H1 (cell line): ENCODE measurements at regions not wholly inside any gene's neighbourhood (a gene's known extent, or its start where the extent isn't known, plus 50 kb on each side); places are given as distances from the start of the nearest gene placed in this dataset.

Source experiments
- CTCF ChIA-PET: fragments of 300-600 bp; sonication (Branson Sonifier 250); formaldehyde crosslinking; loops from one replicate; lab custom pipeline; 2021; ENCODE audit not compliant: partially characterized antibody; lab: Charles Lee
- POLR2A ChIA-PET: fragments of 300-600 bp; sonication (Branson Sonifier 250); formaldehyde crosslinking; loops from one replicate; lab custom pipeline; 2021; ENCODE audit warnings: inconsistent platforms; ENCODE audit not compliant: partially characterized antibody; lab: Charles Lee
- DNase-seq, 2 experiments: peaks; one replicate each; pipeline versions ENCODE4 v3.0.0 to v3.0.0-alpha.2; 2010 to 2022; ENCODE audit warnings: low spot score in 2 of 2, low read depth in 1 of 2, mixed read lengths in 1 of 2
- FAIRE-seq: peaks from 2 replicates; lab custom pipeline; 2011; peaks lifted over from hg19 to GRCh38; lab: Jason Lieb, UNC
- H2AFZ ChIP-seq: 2 replicates; pipeline ENCODE4 v1.8.1; 2012; ENCODE audit warnings: low read length, inconsistent platforms
- H2AK5ac ChIP-seq: 2 replicates; pipeline ENCODE4 v1.6.1; 2013; ENCODE audit warnings: low read depth, low read length
- H2BK120ac ChIP-seq: replicated peaks from 2 replicates; pipeline ENCODE3; 2013; ENCODE audit warnings: low read depth, low read length, inconsistent platforms
- H2BK12ac ChIP-seq: 2 replicates; pipeline ENCODE4 v1.6.1; 2013; ENCODE audit warnings: low read depth, low read length
- H2BK15ac ChIP-seq: 2 replicates; pipeline ENCODE4 v1.6.1; 2013; ENCODE audit warnings: low read length
- H2BK20ac ChIP-seq: 2 replicates; pipeline ENCODE4 v1.6.1; 2013; ENCODE audit warnings: low read length
- H2BK5ac ChIP-seq: 2 replicates; pipeline ENCODE4 v1.6.1; 2013; ENCODE audit warnings: low read depth, low read length
- H3K14ac ChIP-seq: 2 replicates; pipeline ENCODE4 v1.6.1; 2013; ENCODE audit warnings: inconsistent platforms; ENCODE audit not compliant: insufficient read length
- H3K18ac ChIP-seq: 2 replicates; pipeline ENCODE4 v1.6.1; 2013; ENCODE audit warnings: low read length; ENCODE audit errors: extremely low read depth
- H3K23ac ChIP-seq: 2 replicates; pipeline ENCODE4 v1.6.1; 2013; ENCODE audit warnings: inconsistent platforms; ENCODE audit not compliant: insufficient read length
- H3K23me2 ChIP-seq: 2 replicates; pipeline ENCODE4 v1.6.1; 2013; ENCODE audit warnings: low read depth, low read length
- H3K27ac ChIP-seq: 2 replicates; pipeline ENCODE4 v1.6.1; 2011; ENCODE audit warnings: low read depth, low read length, inconsistent platforms
- H3K27me3 ChIP-seq, 4 experiments: replicated peaks in 1 of 4; 1 replicate in 1 of 4; 2 replicates in 3 of 4; pipeline versions ENCODE4 v1.6.1 to v1.8.1; 2011 to 2013; ENCODE audit warnings: low read length in 3 of 4, mild to moderate bottlenecking in 3 of 4, inconsistent platforms in 2 of 4, mixed read lengths in 2 of 4, moderate library complexity in 1 of 4; ENCODE audit not compliant: control insufficient read depth in 3 of 4, insufficient read depth in 3 of 4; ENCODE audit errors: extremely low read depth in 1 of 4
- H3K36me3 ChIP-seq, 4 experiments: 2 replicates each; pipeline versions ENCODE4 v1.6.1 to v1.8.1; 2011 to 2013; ENCODE audit warnings: mild to moderate bottlenecking in 4 of 4, low read length in 3 of 4, moderate library complexity in 2 of 4, control low read depth in 1 of 4, inconsistent platforms in 1 of 4; ENCODE audit not compliant: insufficient read depth in 4 of 4, control insufficient read depth in 2 of 4
- H3K4ac ChIP-seq: replicated peaks from 2 replicates; pipeline ENCODE3; 2013; ENCODE audit warnings: low read length, low read depth, mixed read lengths, inconsistent platforms; ENCODE audit not compliant: insufficient read length
- H3K4me1 ChIP-seq, 4 experiments: replicated peaks in 1 of 4; 1 replicate in 1 of 4; 2 replicates in 3 of 4; pipeline versions ENCODE4 v1.6.1 to v1.8.1; 2011 to 2013; ENCODE audit warnings: low read length in 3 of 4, inconsistent platforms in 2 of 4, mixed read lengths in 1 of 4; ENCODE audit not compliant: insufficient read depth in 4 of 4, control insufficient read depth in 3 of 4
- H3K4me2 ChIP-seq, 2 experiments: 2 replicates each; pipeline versions ENCODE4 v1.6.1 to v1.8.1; 2011 to 2013; ENCODE audit warnings: low read depth in 2 of 2, low read length in 2 of 2, control low read depth in 1 of 2, inconsistent platforms in 1 of 2, mild to moderate bottlenecking in 1 of 2; ENCODE audit not compliant: insufficient read depth in 1 of 2
- H3K4me3 ChIP-seq, 4 experiments: fragments of 200-600, 300-600 bp in 1 of 4; sonication (generic), shearing (Covaris generic), sonication (Bioruptor Twin) in 1 of 4; 2 replicates each; pipeline versions ENCODE4 v1.5.1 to v1.8.1; 2011 to 2016; ENCODE audit warnings: low read length in 4 of 4, low read depth in 3 of 4, control low read depth in 2 of 4, inconsistent platforms in 2 of 4, mild to moderate bottlenecking in 2 of 4, mixed read lengths in 1 of 4, moderate library complexity in 1 of 4; ENCODE audit not compliant: insufficient read depth in 2 of 4; ENCODE audit errors: extremely low read depth in 1 of 4
- H3K56ac ChIP-seq: replicated peaks from 2 replicates; pipeline ENCODE3; 2013; ENCODE audit warnings: low read depth, mild to moderate bottlenecking, mixed read lengths, low read length, inconsistent platforms; ENCODE audit not compliant: insufficient read length
- H3K79me1 ChIP-seq: 2 replicates; pipeline ENCODE4 v1.6.1; 2013; ENCODE audit warnings: low read depth, low read length, control low read depth
- H3K79me2 ChIP-seq, 2 experiments: 2 replicates each; pipeline versions ENCODE4 v1.6.1 to v1.8.1; 2012 to 2013; ENCODE audit warnings: low read length in 2 of 2, mild to moderate bottlenecking in 2 of 2, inconsistent platforms in 1 of 2; ENCODE audit not compliant: insufficient read depth in 2 of 2, control insufficient read depth in 1 of 2
- H3K9ac ChIP-seq, 4 experiments: replicated peaks in 1 of 4; 1 replicate in 1 of 4; 2 replicates in 3 of 4; pipeline versions ENCODE4 v1.6.1 to v1.8.1; 2011 to 2013; ENCODE audit warnings: low read depth in 3 of 4, low read length in 3 of 4, control low read depth in 2 of 4, mild to moderate bottlenecking in 2 of 4, moderate library complexity in 2 of 4, inconsistent platforms in 1 of 4; ENCODE audit errors: extremely low read depth in 1 of 4
- H3K9me3 ChIP-seq, 2 experiments: 2 replicates each; pipeline versions ENCODE4 v1.6.1 to v1.8.1; 2012 to 2013; ENCODE audit warnings: mild to moderate bottlenecking in 2 of 2, moderate library complexity in 2 of 2, control low read depth in 1 of 2, inconsistent platforms in 1 of 2, low read depth in 1 of 2, low read length in 1 of 2, mixed read lengths in 1 of 2; ENCODE audit not compliant: insufficient read depth in 2 of 2
- H4K20me1 ChIP-seq, 2 experiments: replicated peaks in 1 of 2; 2 replicates each; pipeline versions ENCODE3 to v1.8.1; 2011 to 2013; ENCODE audit warnings: inconsistent platforms in 2 of 2, low read length in 2 of 2, mild to moderate bottlenecking in 1 of 2; ENCODE audit not compliant: insufficient read depth in 2 of 2, control insufficient read depth in 1 of 2
- H4K5ac ChIP-seq: 2 replicates; pipeline ENCODE4 v1.6.1; 2013; ENCODE audit warnings: low read length, low read depth, mixed read lengths, inconsistent platforms; ENCODE audit not compliant: insufficient read length
- H4K8ac ChIP-seq: 2 replicates; pipeline ENCODE4 v1.8.0; 2013; ENCODE audit warnings: mild to moderate bottlenecking, moderate library complexity, low read length, inconsistent platforms; ENCODE audit not compliant: insufficient read depth; ENCODE audit errors: extremely low read depth
- H4K91ac ChIP-seq: replicated peaks from 2 replicates; pipeline ENCODE3; 2013; ENCODE audit warnings: low read length, mixed read lengths, inconsistent platforms; ENCODE audit not compliant: insufficient read length
- CHD2 ChIP-seq: IDR thresholded peaks from 2 replicates; pipeline ENCODE4 v1.6.1; 2012; ENCODE audit warnings: low read length, improper control_type of control experiment
- CREB1 ChIP-seq: IDR thresholded peaks from 2 replicates; pipeline ENCODE4 v1.6.1; 2012; ENCODE audit warnings: inconsistent platforms
- EZH2 ChIP-seq: fragments of 200-600 bp; sonication (generic); IDR thresholded peaks from 2 replicates; pipeline ENCODE4 v1.7.1; 2012; ENCODE audit warnings: low read depth, mild to moderate bottlenecking, moderate library complexity, low read length, inconsistent platforms; ENCODE audit not compliant: severe bottlenecking
- KDM5A ChIP-seq: fragments of 200-600 bp; IDR thresholded peaks from 2 replicates; pipeline ENCODE4 v1.7.1; 2012; ENCODE audit warnings: mild to moderate bottlenecking, low read length, inconsistent platforms, mixed read lengths
- MAFK ChIP-seq: IDR thresholded peaks from 2 replicates; pipeline ENCODE4 v1.6.1; 2012; ENCODE audit warnings: low read depth, mild to moderate bottlenecking, improper control_type of control experiment, low read length
- POLR2A ChIP-seq, 2 experiments: IDR thresholded peaks; 1 replicate in 1 of 2; 2 replicates in 1 of 2; pipeline ENCODE4 v1.6.1; 2011; ENCODE audit warnings: low read depth in 2 of 2, low read length in 2 of 2, mild to moderate bottlenecking in 2 of 2; ENCODE audit errors: control extremely low read depth in 1 of 2
- RBBP5 ChIP-seq: IDR thresholded peaks from 2 replicates; pipeline ENCODE4 v1.7.1; 2012; ENCODE audit warnings: low read depth, mild to moderate bottlenecking, inconsistent platforms, low read length, moderate library complexity, borderline replicate concordance
- SIX5 ChIP-seq: IDR thresholded peaks from 2 replicates; pipeline ENCODE4 v1.6.1; 2011; ENCODE audit warnings: mild to moderate bottlenecking, low read depth, low read length
- SRF ChIP-seq: IDR thresholded peaks from 2 replicates; pipeline ENCODE4 v1.6.1; 2011; ENCODE audit warnings: mild to moderate bottlenecking, low read depth, low read length, moderate library complexity
- SUZ12 ChIP-seq: fragments of 200-600 bp; sonication (generic); IDR thresholded peaks from 2 replicates; pipeline ENCODE4 v1.6.1; 2012; ENCODE audit warnings: mild to moderate bottlenecking, inconsistent platforms, low read length, moderate library complexity, mixed read lengths
- TEAD4 ChIP-seq: IDR thresholded peaks from 2 replicates; pipeline ENCODE4 v1.6.1; 2012; ENCODE audit warnings: low read depth, low read length, inconsistent platforms, mixed read lengths
- WGBS, 2 experiments: shearing (Covaris generic) in 1 of 2; methylation state at CpG; one replicate each; pipeline versions ENCODE4 v1.1.6 to v1.1.7; 2013 to 2015; ENCODE audit warnings: low lambda C conversion rate in 2 of 2, mixed read lengths in 2 of 2, inconsistent platforms in 1 of 2, low coverage in 1 of 2, missing lambda C conversion rate in 1 of 2; ENCODE audit not compliant: insufficient replicate concordance in 2 of 2, insufficient coverage in 1 of 2, insufficient read length in 1 of 2; ENCODE audit errors: extremely low coverage in 1 of 2, missing lambda C conversion rate in 1 of 2; 5-methylcytosine and 5-hydroxymethylcytosine counted together
- TF ChIP-seq, protein P1 (sequence below): IDR thresholded peaks from 2 replicates; pipeline ENCODE4 v1.6.1; 2012; ENCODE audit warnings: inconsistent platforms
- TF ChIP-seq, protein P2 (sequence below), 3 experiments: IDR thresholded peaks; 1 replicate in 2 of 3; 2 replicates in 1 of 3; pipeline versions ENCODE4 v1.5.1 to v1.6.1; 2011; ENCODE audit warnings: low read length in 3 of 3, mild to moderate bottlenecking in 3 of 3, inconsistent platforms in 2 of 3, low read depth in 1 of 3, moderate library complexity in 1 of 3; ENCODE audit not compliant: insufficient read depth in 1 of 3; ENCODE audit errors: control extremely low read depth in 1 of 3

- no peaks in the 10 kb centered on the region; a peak in 1 of 7 replicates for H3K4me1 ChIP-seq
- no peak overlapping the region for H4K8ac ChIP-seq
- no peak overlapping the region for H3K14ac ChIP-seq
- H3K4me2 ChIP-seq = no peak overlapping the region
- 96% methylated on average over 11 of the region's 12 CpGs; no CpG with 5 or more reads in 1 of the 2 experiments for WGBS, 2 experiments
- H3K56ac ChIP-seq = no peak overlapping the region
- no peaks in the 10 kb centered on the region for H3K79me2 ChIP-seq
- no peak overlapping the region for H3K4ac ChIP-seq
- H2BK15ac ChIP-seq = no peak overlapping the region
- no peak overlapping the region for H3K4me3 ChIP-seq
- no peak overlapping the region for H3K18ac ChIP-seq
- CTCF ChIA-PET = interaction anchor here (1.5 kb wide), 1 partner anchor 13 kb away, joined by 6 read pairs; no protein-coding TSS in a partner anchor
- no peak overlapping the region for H2AK5ac ChIP-seq
- H2BK5ac ChIP-seq = no peak overlapping the region
- H2AFZ ChIP-seq = no peak overlapping the region
- H3K9ac ChIP-seq = no peak overlapping the region
- no peak overlapping the region for H3K23ac ChIP-seq
- peak overlapping the region; percentile 25 for H4K91ac ChIP-seq
- 0 out of 2 replicates have a peak overlapping the region, but pooled peaks have one; percentile 4 for H2BK12ac ChIP-seq
- no peaks in the 10 kb centered on the region for H3K36me3 ChIP-seq
- no peak overlapping the region for H4K5ac ChIP-seq
- peaks cover 0 to 5% of the 10 kb centered on the region in 2 experiments for H4K20me1 ChIP-seq
- POLR2A ChIA-PET = interaction anchor here (1.1 kb wide), 1 partner anchor 113 kb away, joined by 3 read pairs; no protein-coding TSS in a partner anchor
- H2BK20ac ChIP-seq = no peak overlapping the region
- no peaks in the 10 kb centered on the region for H3K9me3 ChIP-seq
- DNase-seq = no peak
- no peak overlapping the region for H3K27ac ChIP-seq
- no peaks in the 10 kb centered on the region for H3K79me1 ChIP-seq
- H3K27me3 ChIP-seq = no peaks in the 10 kb centered on the region
- H3K23me2 ChIP-seq = no peaks in the 10 kb centered on the region
- no peak for FAIRE-seq
- no peak overlapping the region for H2BK120ac ChIP-seq
- TF ChIP-seq, protein P1, sequence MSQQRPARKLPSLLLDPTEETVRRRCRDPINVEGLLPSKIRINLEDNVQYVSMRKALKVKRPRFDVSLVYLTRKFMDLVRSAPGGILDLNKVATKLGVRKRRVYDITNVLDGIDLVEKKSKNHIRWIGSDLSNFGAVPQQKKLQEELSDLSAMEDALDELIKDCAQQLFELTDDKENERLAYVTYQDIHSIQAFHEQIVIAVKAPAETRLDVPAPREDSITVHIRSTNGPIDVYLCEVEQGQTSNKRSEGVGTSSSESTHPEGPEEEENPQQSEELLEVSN = no peak
- no peak for TF ChIP-seq SIX5
- TF ChIP-seq RBBP5 = no peak
- TF ChIP-seq SRF = no peak
- no peak for TF ChIP-seq CREB1
- TF ChIP-seq TEAD4 = no peak
- TF ChIP-seq SUZ12 = no peak
- TF ChIP-seq POLR2A (IDR thresholded peaks at IDR 0.05; ENCODE audit: control extremely low read depth in 1 of 2, low read depth in 2 of 2, low read length in 2 of 2) = no peak
- no peak for TF ChIP-seq KDM5A
- TF ChIP-seq MAFK = no peak
- TF ChIP-seq EZH2 = no peak
- TF ChIP-seq, protein P2, sequence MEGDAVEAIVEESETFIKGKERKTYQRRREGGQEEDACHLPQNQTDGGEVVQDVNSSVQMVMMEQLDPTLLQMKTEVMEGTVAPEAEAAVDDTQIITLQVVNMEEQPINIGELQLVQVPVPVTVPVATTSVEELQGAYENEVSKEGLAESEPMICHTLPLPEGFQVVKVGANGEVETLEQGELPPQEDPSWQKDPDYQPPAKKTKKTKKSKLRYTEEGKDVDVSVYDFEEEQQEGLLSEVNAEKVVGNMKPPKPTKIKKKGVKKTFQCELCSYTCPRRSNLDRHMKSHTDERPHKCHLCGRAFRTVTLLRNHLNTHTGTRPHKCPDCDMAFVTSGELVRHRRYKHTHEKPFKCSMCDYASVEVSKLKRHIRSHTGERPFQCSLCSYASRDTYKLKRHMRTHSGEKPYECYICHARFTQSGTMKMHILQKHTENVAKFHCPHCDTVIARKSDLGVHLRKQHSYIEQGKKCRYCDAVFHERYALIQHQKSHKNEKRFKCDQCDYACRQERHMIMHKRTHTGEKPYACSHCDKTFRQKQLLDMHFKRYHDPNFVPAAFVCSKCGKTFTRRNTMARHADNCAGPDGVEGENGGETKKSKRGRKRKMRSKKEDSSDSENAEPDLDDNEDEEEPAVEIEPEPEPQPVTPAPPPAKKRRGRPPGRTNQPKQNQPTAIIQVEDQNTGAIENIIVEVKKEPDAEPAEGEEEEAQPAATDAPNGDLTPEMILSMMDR (IDR thresholded peaks at IDR 0.05; ENCODE audit: control extremely low read depth in 1 of 3, insufficient read depth in 1 of 3, low read depth in 1 of 3, low read length in 3 of 3) = no peak
- no peak for TF ChIP-seq CHD2
These were observed 180.6 kb downstream of the OLFM1 start for GRCh38 chr9:135268031-135268430.
